ENCODE measurements at regions not wholly inside any gene's neighbourhood (a gene's known extent, or its start where the extent isn't known, plus 50 kb on each side); places are given as distances from the start of the nearest gene placed in this dataset.
"Not testable (repeated sequence)": the region's sequence is repeated elsewhere in the genome, so short reads cannot be mapped to it uniquely, and the experiment has no call there.

- peak; percentile 37 to 47 for DNase-seq
- Histone ChIP-seq H3K9me3 (no peaks in the 10 kb centered on the region), H3K4me3 (replicated peaks in 1 of 3) (no peak overlapping the region), H3K4me1 (no peaks in the 10 kb centered on the region), H3K27me3 (no peaks in the 10 kb centered on the region), H3K36me3 (no peaks in the 10 kb centered on the region), H3K27ac (no peak overlapping the region)
- intact Hi-C loops (cut with DNase I): loop anchor here (10.0 kb wide), 1 partner anchor 243 kb away; no protein-coding TSS in a partner anchor
- TF ChIP-seq CTCF (IDR thresholded peaks at IDR 0.05) (peak; percentile 33 to 79 (median 61)), POLR2A (IDR thresholded peaks at IDR 0.05) (no peak)
- WGBS, 2 donors: 22 to 23% methylated on average over 12 of the region's 12 CpGs
These were observed 115.0 kb upstream of the SHISA3 start for GRCh38 chr4:42282081-42282901.

GRCh38 chr4:42284030-42284429, 113.3 kb upstream of the SHISA3 start:
- H3K4me1 ChIP-seq: no peaks in the 10 kb centered on the region
- intact Hi-C loops (cut with DNase I): loop anchor here (10.0 kb wide), 1 partner anchor 241 kb away; no protein-coding TSS in a partner anchor
- H3K4me3 ChIP-seq (replicated peaks in 1 of 3): no peak overlapping the region
- no peak overlapping the region for H3K27ac ChIP-seq
- no peaks in the 10 kb centered on the region for H3K36me3 ChIP-seq
- no peaks in the 10 kb centered on the region for H3K27me3 ChIP-seq
- DNase-seq: no peak
- TF ChIP-seq POLR2A (IDR thresholded peaks at IDR 0.05) (no peak), CTCF (IDR thresholded peaks at IDR 0.05) (no peak)
- WGBS, 2 donors: 86 to 93% methylated on average over 5 of the region's 5 CpGs
- no peaks in the 10 kb centered on the region for H3K9me3 ChIP-seq

GRCh38 chr4:42288876-42289275, 108.4 kb upstream of the SHISA3 start:
- not testable (repeated sequence) for H3K4me3 ChIP-seq (replicated peaks in 1 of 3); H3K9me3 ChIP-seq; DNase-seq; H3K27ac ChIP-seq; H3K4me1 ChIP-seq; H3K36me3 ChIP-seq; H3K27me3 ChIP-seq
- intact Hi-C loops (cut with DNase I): loop anchor here (10.0 kb wide), 1 partner anchor 236 kb away; no protein-coding TSS in a partner anchor
- WGBS, 2 donors: 82 to 89% methylated on average over 4 to 5 of the region's 5 CpGs

GRCh38 chr4:42292192-42292591, 105.1 kb upstream of the SHISA3 start:
- intact Hi-C loops (cut with DNase I); H3K4me3 ChIP-seq (replicated peaks in 1 of 3); H3K36me3 ChIP-seq; H3K27me3 ChIP-seq; DNase-seq; H3K4me1 ChIP-seq; H3K9me3 ChIP-seq; H3K27ac ChIP-seq: not testable (repeated sequence)
- WGBS, 2 donors: 91 to 92% methylated on average over 8 to 9 of the region's 9 CpGs

- no peaks in the 10 kb centered on the region for H3K9me3 ChIP-seq
- H3K27ac ChIP-seq: no peak overlapping the region
- intact Hi-C loops (cut with DNase I): no loop called here
- DNase-seq: no peak
- TF ChIP-seq CTCF (IDR thresholded peaks at IDR 0.05) (no peak), POLR2A (IDR thresholded peaks at IDR 0.05) (no peak)
- WGBS, 2 donors: 70 to 71% methylated on average over 2 of the region's 2 CpGs
- H3K27me3 ChIP-seq: no peaks in the 10 kb centered on the region
- no peak overlapping the region for H3K4me3 ChIP-seq (replicated peaks in 1 of 3)
- no peaks in the 10 kb centered on the region for H3K4me1 ChIP-seq
- H3K36me3 ChIP-seq: no peaks in the 10 kb centered on the region
These were observed 103.1 kb upstream of the SHISA3 start for GRCh38 chr4:42293967-42294813.

GRCh38 chr4:42296196-42296595, 101.1 kb upstream of the SHISA3 start:
- no peak for DNase-seq
- intact Hi-C loops (cut with DNase I): no loop called here
- TF ChIP-seq CTCF (IDR thresholded peaks at IDR 0.05) (no peak), POLR2A (IDR thresholded peaks at IDR 0.05) (no peak)
- no peak overlapping the region for H3K4me3 ChIP-seq (replicated peaks in 1 of 3)
- no peaks in the 10 kb centered on the region for H3K4me1 ChIP-seq
- no peaks in the 10 kb centered on the region for H3K9me3 ChIP-seq
- no peaks in the 10 kb centered on the region for H3K27me3 ChIP-seq
- WGBS, 2 donors: 76 to 84% methylated on average over 3 of the region's 3 CpGs
- no peaks in the 10 kb centered on the region for H3K36me3 ChIP-seq
- H3K27ac ChIP-seq: no peak overlapping the region
